Uterus (tissue), 3 donors: ENCODE measurements at regions not wholly inside any gene's neighbourhood (a gene's known extent, or its start where the extent isn't known, plus 50 kb on each side); places are given as distances from the start of the nearest gene placed in this dataset.

Experiments
- DNase-seq, 2 donors: peaks; one replicate each; pipeline ENCODE4 v3.0.0-alpha.2; 2019 to 2020
- H3K27ac ChIP-seq, 2 donors: fragments of 200-600 bp; sonication (generic); 1 replicate in 1 of 2; 2 replicates in 1 of 2; pipeline ENCODE4 v1.5.1; 2016 to 2018
- H3K27me3 ChIP-seq, 2 donors: fragments of 200-600 bp; sonication (generic); one replicate each; pipeline ENCODE4 v1.5.1; 2018 to 2019; ENCODE audit warnings: control low read depth in 1 of 2
- H3K36me3 ChIP-seq, 2 donors: fragments of 200-600 bp; sonication (generic); one replicate each; pipeline ENCODE4 v1.5.1; 2019; ENCODE audit warnings: control low read depth in 1 of 2
- H3K4me1 ChIP-seq, 2 donors: fragments of 200-600 bp; sonication (generic); one replicate each; pipeline ENCODE4 v1.5.1; 2018 to 2019; ENCODE audit warnings: control low read depth in 1 of 2
- H3K4me3 ChIP-seq, 2 donors: fragments of 200-600 bp; sonication (generic); 1 replicate in 1 of 2; 2 replicates in 1 of 2; pipeline ENCODE4 v1.5.1; 2018 to 2019; ENCODE audit warnings: mild to moderate bottlenecking in 1 of 2
- H3K9me3 ChIP-seq, 2 donors: fragments of 200-600 bp; sonication (generic); one replicate each; pipeline ENCODE4 v1.5.1; 2019; ENCODE audit warnings: control low read depth in 1 of 2
- POLR2A ChIP-seq, 2 donors: fragments of 450-650 bp; IDR thresholded peaks; one replicate each; pipeline ENCODE4 v1.6.1; 2016; ENCODE audit warnings: antibody characterized with exemption in 2 of 2, mild to moderate bottlenecking in 1 of 2, moderate library complexity in 1 of 2
- intact Hi-C: fragments of 100-400 bp; cut with DNase I; formaldehyde crosslinking; loops from one replicate; pipeline ENCODE4 v1.15.1; 2023; ENCODE audit warnings: low total_unique reads
- TF ChIP-seq, protein P1 (sequence below), 4 experiments: fragments of 200-600 bp in 2 of 4; fragments of 450-650 bp in 2 of 4; sonication (generic) in 2 of 4; IDR thresholded peaks; one replicate each; pipeline ENCODE4 v1.5.1; 2016 to 2019; ENCODE audit warnings: antibody characterized with exemption in 4 of 4, mild to moderate bottlenecking in 2 of 4, moderate library complexity in 1 of 4
- donor health status: DM: yes; HTN: yes; CAD: no.

GRCh38 chr4:22031423-22031822 lies 82.9 kb upstream of the KCNIP4 start:
- DNase-seq = no peak
- Histone ChIP-seq H3K27me3 (no peaks in the 10 kb centered on the region), H3K9me3 (no peaks in the 10 kb centered on the region), H3K4me1 (no peaks in the 10 kb centered on the region), H3K27ac (no peak overlapping the region), H3K4me3 (no peak overlapping the region), H3K36me3 (no peaks in the 10 kb centered on the region)
- intact Hi-C loops = no loop called here
- TF ChIP-seq POLR2A (IDR thresholded peaks at IDR 0.05) = no peak
- TF ChIP-seq, protein P1, sequence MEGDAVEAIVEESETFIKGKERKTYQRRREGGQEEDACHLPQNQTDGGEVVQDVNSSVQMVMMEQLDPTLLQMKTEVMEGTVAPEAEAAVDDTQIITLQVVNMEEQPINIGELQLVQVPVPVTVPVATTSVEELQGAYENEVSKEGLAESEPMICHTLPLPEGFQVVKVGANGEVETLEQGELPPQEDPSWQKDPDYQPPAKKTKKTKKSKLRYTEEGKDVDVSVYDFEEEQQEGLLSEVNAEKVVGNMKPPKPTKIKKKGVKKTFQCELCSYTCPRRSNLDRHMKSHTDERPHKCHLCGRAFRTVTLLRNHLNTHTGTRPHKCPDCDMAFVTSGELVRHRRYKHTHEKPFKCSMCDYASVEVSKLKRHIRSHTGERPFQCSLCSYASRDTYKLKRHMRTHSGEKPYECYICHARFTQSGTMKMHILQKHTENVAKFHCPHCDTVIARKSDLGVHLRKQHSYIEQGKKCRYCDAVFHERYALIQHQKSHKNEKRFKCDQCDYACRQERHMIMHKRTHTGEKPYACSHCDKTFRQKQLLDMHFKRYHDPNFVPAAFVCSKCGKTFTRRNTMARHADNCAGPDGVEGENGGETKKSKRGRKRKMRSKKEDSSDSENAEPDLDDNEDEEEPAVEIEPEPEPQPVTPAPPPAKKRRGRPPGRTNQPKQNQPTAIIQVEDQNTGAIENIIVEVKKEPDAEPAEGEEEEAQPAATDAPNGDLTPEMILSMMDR (IDR thresholded peaks at IDR 0.05) = no peak

DNA sequence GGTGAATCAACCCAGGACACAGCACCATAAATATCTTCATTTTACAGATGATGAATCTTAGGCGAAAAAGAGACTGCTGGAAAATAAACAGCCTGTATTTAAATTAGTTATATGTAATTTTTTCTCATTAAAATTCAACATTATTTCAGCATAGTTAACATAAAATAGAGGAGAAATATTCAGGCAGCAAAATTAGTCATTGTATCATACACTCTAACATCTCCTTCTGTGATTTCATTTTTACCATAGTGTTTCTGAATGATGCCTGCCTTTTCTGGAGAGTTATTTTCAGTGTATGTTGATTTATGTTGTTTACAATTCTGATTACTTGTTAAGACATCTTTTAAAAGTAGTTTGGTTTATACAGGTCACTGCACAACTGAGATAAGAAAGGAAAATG lies 82.3 kb upstream of the KCNIP4 start:
- intact Hi-C loops = no loop called here
- TF ChIP-seq, protein P1 (IDR thresholded peaks at IDR 0.05) = no peak
- TF ChIP-seq POLR2A (IDR thresholded peaks at IDR 0.05) = no peak
- H3K27ac ChIP-seq = no peak overlapping the region
- H3K4me1 ChIP-seq = no peaks in the 10 kb centered on the region
- no peaks in the 10 kb centered on the region for H3K9me3 ChIP-seq
- H3K4me3 ChIP-seq = no peak overlapping the region
- DNase-seq = no peak
- no peaks in the 10 kb centered on the region for H3K36me3 ChIP-seq
- no peaks in the 10 kb centered on the region for H3K27me3 ChIP-seq

DNA sequence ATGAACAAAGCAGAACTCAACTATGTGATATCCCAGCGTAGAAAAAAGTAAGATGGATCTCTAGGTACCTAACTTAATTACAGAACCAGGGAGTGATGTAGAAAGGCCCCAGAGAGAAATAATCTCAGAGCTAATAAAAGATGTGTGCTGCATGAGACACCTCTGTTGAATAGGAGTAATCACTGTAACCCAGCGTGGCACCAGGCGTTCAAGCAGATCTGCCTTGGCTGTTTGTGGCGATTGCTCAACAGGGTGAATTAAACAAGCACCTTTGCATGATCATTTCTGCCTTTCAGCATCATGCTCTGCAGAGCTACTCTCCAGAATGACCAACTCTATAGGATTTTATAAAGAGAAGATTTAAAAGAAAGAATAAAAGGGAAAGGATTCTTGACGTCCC lies 81.7 kb upstream of the KCNIP4 start:
- Histone ChIP-seq H3K9me3 (no peaks in the 10 kb centered on the region), H3K36me3 (no peaks in the 10 kb centered on the region), H3K27me3 (no peaks in the 10 kb centered on the region), H3K4me1 (no peaks in the 10 kb centered on the region), H3K4me3 (no peak overlapping the region), H3K27ac (no peak overlapping the region)
- DNase-seq = no peak
- intact Hi-C loops = no loop called here
- no peak for TF ChIP-seq POLR2A (IDR thresholded peaks at IDR 0.05)
- TF ChIP-seq, protein P1 (IDR thresholded peaks at IDR 0.05) = no peak

GRCh38 chr4:22029803-22030202 lies 81.2 kb upstream of the KCNIP4 start:
- no peak overlapping the region for H3K27ac ChIP-seq
- no peaks in the 10 kb centered on the region for H3K4me1 ChIP-seq
- no peaks in the 10 kb centered on the region for H3K9me3 ChIP-seq
- H3K27me3 ChIP-seq = no peaks in the 10 kb centered on the region
- no peak for TF ChIP-seq POLR2A (IDR thresholded peaks at IDR 0.05)
- TF ChIP-seq, protein P1 (IDR thresholded peaks at IDR 0.05) = no peak
- H3K36me3 ChIP-seq = no peaks in the 10 kb centered on the region
- intact Hi-C loops = no loop called here
- H3K4me3 ChIP-seq = no peak overlapping the region
- DNase-seq = no peak

GRCh38 chr4:22021106-22021505 lies 72.5 kb upstream of the KCNIP4 start:
- Histone ChIP-seq H3K4me1 (no peaks in the 10 kb centered on the region), H3K9me3 (no peaks in the 10 kb centered on the region)

More at GRCh38 chr4:22021106-22021505, 72.5 kb upstream of the KCNIP4 start:
- intact Hi-C loops = no loop called here
- H3K27ac ChIP-seq = no peak overlapping the region
- TF ChIP-seq, protein P1 (IDR thresholded peaks at IDR 0.05) = no peak
- no peak for TF ChIP-seq POLR2A (IDR thresholded peaks at IDR 0.05)
- DNase-seq = no peak
- H3K36me3 ChIP-seq = no peaks in the 10 kb centered on the region
- H3K27me3 ChIP-seq = no peaks in the 10 kb centered on the region
- H3K4me3 ChIP-seq = no peak overlapping the region
